Osteocyte (in vitro differentiated cells): ENCODE measurements at regions not wholly inside any gene's neighbourhood (a gene's known extent, or its start where the extent isn't known, plus 50 kb on each side); places are given as distances from the start of the nearest gene placed in this dataset.

Source experiments
- DNase-seq: peaks from one replicate; pipeline ENCODE4 v3.0.0; 2021; ENCODE audit warnings: mixed read lengths; ENCODE audit not compliant: unreplicated experiment; ENCODE audit errors: extremely low spot score
- H3K27ac Mint-ChIP-seq: one replicate; pipeline ENCODE4 v1.8.0; 2021; ENCODE audit warnings: mild to moderate bottlenecking, mixed read lengths; ENCODE audit not compliant: unreplicated experiment
- H3K27me3 Mint-ChIP-seq: one replicate; pipeline ENCODE4 v1.8.0; 2021; ENCODE audit warnings: mixed read lengths; ENCODE audit not compliant: unreplicated experiment
- H3K36me3 Mint-ChIP-seq: one replicate; pipeline ENCODE4 v1.8.0; 2021; ENCODE audit warnings: mixed read lengths; ENCODE audit not compliant: unreplicated experiment
- H3K4me1 Mint-ChIP-seq: one replicate; pipeline ENCODE4 v1.8.0; 2021; ENCODE audit warnings: mixed read lengths; ENCODE audit not compliant: unreplicated experiment
- H3K4me3 Mint-ChIP-seq: one replicate; pipeline ENCODE4 v1.8.0; 2021; ENCODE audit warnings: mild to moderate bottlenecking, moderate library complexity, mixed read lengths; ENCODE audit not compliant: unreplicated experiment
- H3K9me3 Mint-ChIP-seq: one replicate; pipeline ENCODE4 v1.8.0; 2021; ENCODE audit warnings: mixed read lengths; ENCODE audit not compliant: unreplicated experiment
- TF ChIP-seq, protein P1 (sequence below): fragments of 200-600 bp; sonication (generic); IDR thresholded peaks from 2 replicates; pipeline ENCODE4 v1.5.0; 2021; ENCODE audit warnings: antibody characterized with exemption, mild to moderate bottlenecking, moderate library complexity

- no peak for DNase-seq
- Mint-ChIP-seq H3K4me1 (peaks cover 54% of the 10 kb centered on the region), H3K27me3 (peaks cover 13% of the 10 kb centered on the region), H3K27ac (no peak overlapping the region), H3K9me3 (no peaks in the 10 kb centered on the region), H3K36me3 (no peaks in the 10 kb centered on the region), H3K4me3 (no peak overlapping the region)
- TF ChIP-seq, protein P1, sequence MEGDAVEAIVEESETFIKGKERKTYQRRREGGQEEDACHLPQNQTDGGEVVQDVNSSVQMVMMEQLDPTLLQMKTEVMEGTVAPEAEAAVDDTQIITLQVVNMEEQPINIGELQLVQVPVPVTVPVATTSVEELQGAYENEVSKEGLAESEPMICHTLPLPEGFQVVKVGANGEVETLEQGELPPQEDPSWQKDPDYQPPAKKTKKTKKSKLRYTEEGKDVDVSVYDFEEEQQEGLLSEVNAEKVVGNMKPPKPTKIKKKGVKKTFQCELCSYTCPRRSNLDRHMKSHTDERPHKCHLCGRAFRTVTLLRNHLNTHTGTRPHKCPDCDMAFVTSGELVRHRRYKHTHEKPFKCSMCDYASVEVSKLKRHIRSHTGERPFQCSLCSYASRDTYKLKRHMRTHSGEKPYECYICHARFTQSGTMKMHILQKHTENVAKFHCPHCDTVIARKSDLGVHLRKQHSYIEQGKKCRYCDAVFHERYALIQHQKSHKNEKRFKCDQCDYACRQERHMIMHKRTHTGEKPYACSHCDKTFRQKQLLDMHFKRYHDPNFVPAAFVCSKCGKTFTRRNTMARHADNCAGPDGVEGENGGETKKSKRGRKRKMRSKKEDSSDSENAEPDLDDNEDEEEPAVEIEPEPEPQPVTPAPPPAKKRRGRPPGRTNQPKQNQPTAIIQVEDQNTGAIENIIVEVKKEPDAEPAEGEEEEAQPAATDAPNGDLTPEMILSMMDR = no peak
Measured at GRCh38 chr3:194084284-194084683, 51.7 kb upstream of the HES1 start.
